ENCODE measurements at regions not wholly inside any gene's neighbourhood (a gene's known extent, or its start where the extent isn't known, plus 50 kb on each side); places are given as distances from the start of the nearest gene placed in this dataset.

GRCh38 chr7:119374436-119374835 is 898.5 kb upstream of the KCND2 start:
- no peak for TF ChIP-seq POLR2A (IDR thresholded peaks at IDR 0.05; ENCODE audit: low read depth, low read length)
- no peak for TF ChIP-seq POLR2AphosphoS5 (IDR thresholded peaks at IDR 0.05; ENCODE audit: low read depth, low read length)

Data from GM12892 (cell line).